SH-SY5Y (cell line): ENCODE measurements at regions not wholly inside any gene's neighbourhood (a gene's known extent, or its start where the extent isn't known, plus 50 kb on each side); places are given as distances from the start of the nearest gene placed in this dataset.

ENCODE experiments used
- GATA2 ChIP-seq: IDR thresholded peaks from 2 replicates; pipeline ENCODE4 v1.6.1; 2011; ENCODE audit warnings: mild to moderate bottlenecking, low read depth, low read length
- GATA3 ChIP-seq: IDR thresholded peaks from 2 replicates; pipeline ENCODE4 v1.6.1; 2011; ENCODE audit warnings: low read depth, mild to moderate bottlenecking, low read length, moderate library complexity

- TF ChIP-seq GATA3 (no peak), GATA2 (no peak)
Measured at GRCh38 chr7:106966121-106966520, 78.4 kb upstream of the PRKAR2B start.
